Lower leg skin (tissue), 4 donors: ENCODE measurements at regions not wholly inside any gene's neighbourhood (a gene's known extent, or its start where the extent isn't known, plus 50 kb on each side); places are given as distances from the start of the nearest gene placed in this dataset.
A peak's percentile ranks its signal among the peaks of the same experiment; 100 is the strongest.

Experiments
- DNase-seq, 2 donors: peaks; one replicate each; pipeline ENCODE4 v3.0.0-alpha.2; 2019; ENCODE audit warnings: low spot score in 2 of 2
- H3K4me3 ChIP-seq: fragments of 200-600 bp; sonication (generic); 2 replicates; pipeline ENCODE4 v1.5.1; 2017; ENCODE audit warnings: mild to moderate bottlenecking, low read depth; ENCODE audit not compliant: poor library complexity, severe bottlenecking
- CTCF ChIP-seq, 3 donors: fragments of 450-650 bp; IDR thresholded peaks; one replicate each; pipeline ENCODE4 v1.5.1; 2016; ENCODE audit warnings: antibody characterized with exemption in 3 of 3, mild to moderate bottlenecking in 3 of 3, moderate library complexity in 2 of 3
- POLR2A ChIP-seq, 2 donors: fragments of 450-650 bp; IDR thresholded peaks; one replicate each; pipeline ENCODE4 v1.6.1; 2016 to 2017; ENCODE audit warnings: antibody characterized with exemption in 2 of 2, mild to moderate bottlenecking in 1 of 2, moderate library complexity in 1 of 2
- WGBS, 2 donors: methylation state at CpG; one replicate each; pipeline ENCODE4 v1.1.5; 2018; 5-methylcytosine and 5-hydroxymethylcytosine counted together
- intact Hi-C: fragments of 100-400 bp; cut with DNase I; formaldehyde crosslinking; loops from one replicate; pipeline ENCODE4 v1.15.0; 2023; ENCODE audit warnings: low total_unique reads

GRCh38 chrX:11881485-11882170 lies 123.6 kb downstream of the MSL3 start:
- no peak for TF ChIP-seq POLR2A (IDR thresholded peaks at IDR 0.05)
- no peak for TF ChIP-seq CTCF (IDR thresholded peaks at IDR 0.05)
- DNase-seq = no peak
- no peak overlapping the region for H3K4me3 ChIP-seq
- intact Hi-C loops = no loop called here
- 44 to 48% methylated on average over 4 of the region's 4 CpGs for WGBS, 2 donors

GRCh38 chrX:11886745-11887144 lies 128.7 kb downstream of the MSL3 start:
- H3K4me3 ChIP-seq = no peak overlapping the region
- no peak for TF ChIP-seq POLR2A (IDR thresholded peaks at IDR 0.05)
- no peak for DNase-seq
- 29 to 61% methylated on average over 1 of the region's 1 CpG for WGBS, 2 donors
- intact Hi-C loops = no loop called here

- no peak for DNase-seq
- no peak overlapping the region for H3K4me3 ChIP-seq
- WGBS, 2 donors = 44 to 58% methylated on average over 2 of the region's 2 CpGs
- no peak for TF ChIP-seq POLR2A (IDR thresholded peaks at IDR 0.05)
- no peak for TF ChIP-seq CTCF (IDR thresholded peaks at IDR 0.05)
- intact Hi-C loops = no loop called here
These were observed 129.1 kb downstream of the MSL3 start for GRCh38 chrX:11887175-11887574.

GRCh38 chrX:11888421-11888820 lies 130.4 kb downstream of the MSL3 start:
- intact Hi-C loops = no loop called here
- TF ChIP-seq POLR2A (IDR thresholded peaks at IDR 0.05) (no peak), CTCF (IDR thresholded peaks at IDR 0.05) (no peak)
- no peak for DNase-seq

GRCh38 chrX:11889791-11890190 lies 131.8 kb downstream of the MSL3 start:
- intact Hi-C loops = no loop called here
- TF ChIP-seq POLR2A (IDR thresholded peaks at IDR 0.05) (no peak), CTCF (IDR thresholded peaks at IDR 0.05) (no peak)
- no peak for DNase-seq
- no peak overlapping the region for H3K4me3 ChIP-seq

More at GRCh38 chrX:11888421-11888820, 130.4 kb downstream of the MSL3 start:
- no peak overlapping the region for H3K4me3 ChIP-seq

- WGBS, 2 donors = 19 to 22% methylated on average over 4 to 6 of the region's 6 CpGs
- peak in 1 of 2 donors; percentile 17 for DNase-seq
- intact Hi-C loops = no loop called here
- TF ChIP-seq CTCF (IDR thresholded peaks at IDR 0.05) (no peak), POLR2A (IDR thresholded peaks at IDR 0.05) (no peak)
- no peak overlapping the region for H3K4me3 ChIP-seq
These were observed 132.9 kb downstream of the MSL3 start for GRCh38 chrX:11890836-11891514.
